A673 (cell line): ENCODE measurements at regions not wholly inside any gene's neighbourhood (a gene's known extent, or its start where the extent isn't known, plus 50 kb on each side); places are given as distances from the start of the nearest gene placed in this dataset.

ENCODE experiments used
- CTCF ChIP-seq: fragments of 300-800, 200-600 bp; sonication (generic); conservative IDR thresholded peaks from 2 replicates; pipeline ENCODE4 v1.5.1; 2017; ENCODE audit warnings: low read depth, mild to moderate bottlenecking, antibody characterized with exemption, low read length, moderate library complexity, mixed read lengths
- EZH2 ChIP-seq: fragments of 200-600 bp; sonication (generic); IDR thresholded peaks from 2 replicates; pipeline ENCODE4 v1.6.1; 2017; ENCODE audit warnings: borderline replicate concordance, low read depth, mild to moderate bottlenecking, mixed read lengths, antibody characterized with exemption, low read length; ENCODE audit not compliant: poor library complexity, severe bottlenecking

DNA sequence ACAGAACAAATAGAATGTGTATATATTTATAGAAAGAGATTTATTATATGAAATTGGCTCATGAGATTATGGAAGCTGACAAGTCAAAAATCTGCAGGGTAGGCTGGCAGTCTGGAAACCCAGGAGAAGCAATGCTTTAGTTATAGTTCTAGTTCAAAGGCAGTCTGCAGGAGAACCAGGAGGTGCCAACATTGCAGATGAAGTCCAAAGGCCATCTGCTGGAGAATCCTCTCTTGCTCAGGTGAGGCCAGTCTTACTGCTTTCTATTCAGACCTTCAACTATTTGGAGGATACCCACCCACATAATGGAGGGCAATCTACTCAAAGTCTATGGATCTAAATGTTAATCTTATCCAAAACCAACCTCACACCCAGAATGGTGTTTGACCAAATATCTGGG is 75.9 kb upstream of the MRPS6 start:
- TF ChIP-seq CTCF (no peak), EZH2 (no peak)
